HK-2 (cell line): ENCODE measurements at regions not wholly inside any gene's neighbourhood (a gene's known extent, or its start where the extent isn't known, plus 50 kb on each side); places are given as distances from the start of the nearest gene placed in this dataset.
A peak's percentile ranks its signal among the peaks of the same experiment; 100 is the strongest.

Experiments
- DNase-seq: peaks from one replicate; pipeline ENCODE4 v3.0.0-alpha.2; 2018; ENCODE audit not compliant: unreplicated experiment

DNA sequence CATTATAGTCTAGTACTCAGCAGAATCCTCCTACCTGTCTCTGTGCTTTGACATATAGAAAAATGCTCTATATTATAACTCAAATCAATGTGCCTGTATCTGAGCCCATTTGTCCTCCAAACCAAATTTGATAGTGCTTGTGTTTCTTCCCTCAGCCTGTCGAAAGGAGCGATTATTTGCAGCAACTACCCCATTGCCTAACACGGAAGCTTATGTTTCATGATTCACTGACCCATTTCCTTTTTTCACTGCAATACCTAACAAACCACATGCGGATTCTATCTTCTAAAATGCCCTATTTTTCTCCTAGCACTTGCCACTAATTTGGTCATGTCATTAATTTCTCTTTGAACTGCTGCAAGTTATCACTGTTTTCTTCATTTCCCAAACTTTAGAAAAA lies 1220.6 kb upstream of the CADM2 start:
- no peak for DNase-seq

DNA sequence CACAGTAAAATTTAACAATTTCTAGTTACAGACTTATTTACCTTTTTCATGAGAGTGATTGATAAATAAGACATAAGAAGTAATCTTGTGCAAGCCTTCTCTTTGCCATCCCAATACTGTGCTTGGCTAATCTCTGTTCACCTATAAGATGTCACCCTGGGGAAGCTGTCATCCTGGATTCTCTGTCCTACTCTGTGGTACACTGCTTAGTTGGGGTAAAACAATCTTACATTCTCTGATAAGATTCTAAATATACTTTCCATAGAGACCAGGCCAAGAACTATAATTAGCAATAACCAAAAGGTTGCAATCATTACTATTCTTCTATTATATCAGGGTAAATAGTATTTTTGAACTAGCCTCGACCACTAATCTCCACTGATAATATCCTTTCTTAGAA lies 1218.3 kb upstream of the CADM2 start:
- DNase-seq: no peak

DNA sequence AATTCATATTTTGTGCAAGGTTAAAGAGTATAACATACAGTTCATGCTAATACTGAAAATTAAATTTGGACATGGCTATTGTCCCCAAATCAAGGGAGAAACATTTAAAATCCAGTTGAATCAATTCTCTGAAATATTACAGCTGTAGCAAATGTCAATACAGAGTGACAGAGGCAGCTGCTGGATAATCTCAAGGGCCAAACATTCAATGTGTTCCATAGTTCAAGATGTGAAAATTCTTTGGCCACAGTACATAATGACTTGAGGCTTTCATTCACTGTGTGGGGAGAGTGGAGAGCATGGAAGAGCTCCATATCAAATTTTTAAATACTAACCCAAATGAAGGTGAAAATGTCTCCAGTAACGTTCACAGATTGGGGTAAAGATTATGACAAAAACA lies 1192.8 kb upstream of the CADM2 start:
- no peak for DNase-seq

DNA sequence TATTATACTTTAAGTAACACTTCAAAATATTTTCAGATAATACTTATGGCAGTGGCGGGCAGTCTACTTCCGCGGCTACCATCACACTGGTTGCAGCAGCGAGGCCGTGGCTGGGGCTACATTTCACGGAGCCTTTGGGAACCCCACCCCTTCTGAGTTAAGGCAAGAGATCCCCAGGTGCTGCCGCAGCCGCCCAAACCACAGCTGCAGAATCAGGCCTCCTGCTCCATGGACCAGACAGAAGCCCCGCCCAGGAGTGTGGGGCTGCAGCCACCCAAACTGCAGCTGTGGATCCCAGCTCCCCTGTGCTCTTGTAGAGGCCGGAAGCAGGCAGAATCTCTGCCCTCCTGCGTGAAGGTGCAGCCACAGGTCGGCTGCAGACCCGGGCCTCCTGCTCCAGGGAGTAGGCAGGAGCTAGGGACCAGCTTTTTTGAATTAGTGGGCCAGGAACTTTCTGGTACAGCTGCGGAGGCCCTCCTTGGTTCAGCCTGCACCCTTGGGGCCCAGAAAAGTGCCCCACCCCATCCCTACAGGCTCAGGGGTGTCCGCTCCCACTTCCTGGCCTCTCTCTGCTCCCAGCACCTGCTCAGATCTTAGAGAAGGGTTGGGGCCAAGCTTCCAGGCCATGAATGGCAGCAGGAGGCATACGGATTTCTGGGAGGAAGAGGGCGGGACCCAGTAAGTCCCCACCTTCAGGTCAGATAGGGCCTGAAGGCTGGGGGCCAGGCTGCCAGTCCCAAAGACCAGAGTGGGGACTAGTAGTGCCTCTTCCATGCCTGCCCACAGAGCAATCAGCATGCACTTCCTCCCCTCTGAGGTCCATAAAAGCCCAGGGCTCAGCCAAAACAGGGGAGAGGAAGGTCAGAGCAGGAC lies 1188.8 kb upstream of the CADM2 start:
- DNase-seq: no peak

DNA sequence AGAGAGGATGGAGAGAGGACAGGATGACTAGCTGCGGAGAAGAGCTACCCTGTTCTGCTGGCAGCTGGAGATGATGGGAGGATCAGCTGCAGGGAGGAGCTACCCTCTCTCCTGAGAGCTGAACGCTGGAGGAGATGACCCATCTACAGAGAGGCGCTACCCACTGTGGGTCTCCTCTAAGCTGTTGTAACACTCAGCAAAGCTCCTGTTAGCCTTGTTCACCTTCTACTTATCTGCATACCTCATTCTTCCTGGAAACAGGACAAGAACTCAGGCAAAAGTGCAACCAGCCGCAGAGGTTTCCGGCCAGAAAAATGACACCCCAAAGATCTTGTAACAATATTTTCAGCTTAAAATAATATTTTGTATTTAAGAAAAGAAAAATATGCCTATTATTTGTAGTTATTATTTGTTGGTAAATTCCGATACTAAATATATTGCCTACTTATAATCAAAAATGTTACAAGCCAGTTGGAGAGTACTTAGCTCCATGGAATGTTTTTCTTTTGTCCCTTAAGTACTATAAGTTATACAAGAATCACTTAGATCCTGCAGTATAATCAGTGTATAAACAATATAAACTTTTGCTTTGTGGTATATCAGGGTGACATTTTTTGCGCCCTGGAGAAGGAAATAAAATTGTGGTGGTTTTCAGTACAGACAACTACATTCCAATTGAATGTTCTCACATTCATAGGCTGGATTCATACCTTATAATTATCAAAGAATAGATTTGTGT lies 1188.0 kb upstream of the CADM2 start:
- DNase-seq: no peak

DNA sequence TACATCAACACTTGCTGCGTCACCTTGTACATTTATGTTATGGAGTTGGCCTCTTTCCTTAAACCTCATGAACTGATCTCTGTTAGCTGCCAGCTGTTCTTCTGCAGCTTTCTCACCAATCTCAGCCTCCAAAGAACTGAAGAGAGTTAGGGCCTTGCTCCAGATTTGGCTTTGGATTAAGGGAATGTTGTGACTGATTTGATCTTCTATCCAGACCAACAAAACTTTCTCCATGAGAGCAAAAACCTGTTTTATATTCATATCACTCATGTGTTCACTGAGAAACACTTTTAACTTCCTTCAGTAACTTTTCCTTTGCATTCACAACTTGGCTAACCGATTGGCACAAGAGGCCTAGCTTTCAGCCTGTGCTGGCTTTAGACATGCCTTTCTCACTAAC lies 1156.0 kb upstream of the CADM2 start:
- DNase-seq: no peak

DNA sequence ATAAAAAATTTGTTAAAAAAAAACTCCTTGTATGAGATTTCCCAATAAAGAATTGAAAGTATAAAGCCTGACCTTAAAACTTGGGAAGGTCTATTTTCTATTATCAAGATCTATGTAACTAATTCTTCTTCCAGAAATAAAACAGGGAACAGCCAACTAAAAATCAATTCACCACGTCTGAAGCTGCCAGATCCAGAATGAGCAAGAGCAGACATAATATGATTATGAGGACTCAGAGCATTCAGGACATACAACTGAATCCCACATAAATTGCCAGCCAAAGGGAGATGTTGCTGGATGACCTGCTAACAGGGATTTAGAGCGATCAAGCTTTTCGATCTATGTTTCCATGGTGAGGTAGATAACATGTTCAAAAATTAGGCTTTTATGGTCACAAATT lies 1151.3 kb upstream of the CADM2 start:
- no peak for DNase-seq

DNA sequence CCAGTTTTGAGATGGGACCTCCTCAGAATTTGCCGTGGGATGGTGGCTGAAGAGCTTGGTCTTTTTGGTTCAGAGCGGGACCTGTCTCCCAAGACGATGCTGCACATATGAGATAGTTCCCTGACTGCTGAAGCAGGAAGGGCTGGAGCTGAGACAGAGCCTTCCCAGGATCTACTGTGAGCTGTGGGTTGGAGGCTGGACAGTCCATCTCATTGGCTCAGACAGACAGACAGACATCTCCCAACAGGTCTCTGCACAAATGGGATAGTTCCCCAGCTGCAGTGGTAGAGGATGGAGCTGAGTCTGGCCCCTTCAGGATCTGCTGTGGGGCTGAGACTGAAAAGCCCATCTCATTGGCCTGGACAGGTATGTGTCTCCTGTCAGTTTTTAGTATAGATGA lies 1145.6 kb upstream of the CADM2 start:
- DNase-seq: no peak

DNA sequence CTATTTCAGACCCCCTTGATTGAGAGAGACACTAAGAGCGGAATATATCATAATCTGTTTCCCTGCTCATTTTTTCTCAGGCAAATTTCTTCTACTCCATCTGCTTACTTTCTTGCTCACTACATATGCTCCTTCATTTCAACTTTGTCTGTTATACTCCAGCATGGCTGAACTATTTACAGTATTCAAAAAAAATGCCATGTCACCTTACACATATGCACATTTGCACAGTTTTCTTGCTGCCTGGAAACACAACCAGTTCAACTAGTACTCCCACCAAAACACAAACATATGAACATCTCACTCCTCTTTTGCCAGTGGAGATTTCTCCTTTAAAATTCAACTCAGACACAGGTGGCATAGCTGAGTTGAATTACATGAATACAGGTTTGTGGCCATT lies 1142.1 kb upstream of the CADM2 start:
- DNase-seq: no peak

DNA sequence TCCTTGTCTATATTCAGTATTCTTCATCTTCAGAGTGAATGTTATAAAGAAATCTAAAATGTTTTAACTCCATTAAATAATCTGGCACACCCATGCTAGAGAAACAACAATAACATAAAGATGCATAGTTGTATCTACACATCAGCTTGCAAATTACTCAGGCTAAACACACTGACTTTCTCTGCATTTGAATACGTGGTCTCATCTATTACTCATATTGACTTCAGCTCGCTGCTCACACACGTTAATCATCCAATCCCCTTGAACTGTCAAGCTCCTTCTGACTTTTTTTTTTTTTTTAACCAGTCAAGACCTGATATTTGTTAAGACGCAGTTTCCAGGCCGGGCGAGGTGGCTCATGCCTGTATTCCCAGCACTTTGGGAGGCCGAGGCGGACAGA lies 1137.3 kb upstream of the CADM2 start:
- DNase-seq: no peak

DNA sequence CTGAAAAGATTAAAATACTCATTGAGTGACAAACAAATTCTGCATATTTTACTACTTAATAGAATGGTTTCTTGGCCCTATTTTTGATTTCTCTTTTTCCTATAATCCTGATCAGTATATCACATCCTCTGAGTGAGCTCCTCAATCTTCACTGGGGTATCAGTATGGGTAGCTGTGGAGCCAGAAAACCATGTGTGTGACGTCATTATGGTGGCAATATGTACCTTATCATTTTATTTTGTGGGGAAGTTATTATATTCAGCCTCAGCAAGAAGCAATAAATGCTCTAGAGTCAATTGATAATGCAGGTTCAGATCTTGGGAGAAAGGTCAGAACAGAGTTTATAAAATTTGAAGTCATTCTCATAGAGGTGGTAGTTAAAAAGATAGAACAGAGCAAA lies 1135.7 kb upstream of the CADM2 start:
- DNase-seq: no peak

DNA sequence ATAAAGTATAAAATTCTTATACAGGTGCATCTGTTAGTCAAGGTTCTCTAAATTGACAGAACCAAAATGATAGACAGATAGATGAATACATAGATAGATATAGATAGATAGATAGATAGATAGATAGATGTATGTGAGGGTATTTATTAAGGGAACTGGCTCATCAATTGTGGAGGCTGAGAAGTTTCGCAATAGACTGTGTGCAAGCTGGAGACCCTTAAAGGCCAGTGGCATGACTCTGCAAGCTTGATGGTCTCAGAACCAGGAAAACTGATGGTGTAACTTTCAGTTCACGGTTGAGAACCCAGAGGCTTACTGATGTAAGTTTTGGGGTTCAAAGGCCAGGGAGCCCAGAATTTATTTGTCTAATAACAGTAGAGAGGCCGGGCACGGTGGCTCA lies 1123.7 kb upstream of the CADM2 start:
- no peak for DNase-seq

DNA sequence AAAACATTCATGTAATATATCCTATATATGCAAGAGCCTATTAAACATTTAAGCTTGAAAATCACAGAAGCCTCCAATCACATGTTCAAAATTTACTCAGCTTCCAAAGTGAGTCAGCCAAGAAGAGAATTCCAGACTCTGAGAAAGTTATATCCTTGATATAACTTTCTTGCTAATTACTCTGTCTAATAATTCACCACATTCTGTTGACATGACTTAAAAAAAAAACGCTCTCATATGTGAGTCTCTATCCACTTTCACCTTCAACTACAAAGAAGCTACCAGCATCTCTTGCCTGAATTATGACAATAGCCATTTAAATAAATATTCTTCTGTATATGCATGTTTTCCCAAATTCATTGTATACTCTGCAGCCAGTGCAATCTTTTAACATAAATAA lies 1116.3 kb upstream of the CADM2 start:
- no peak for DNase-seq

DNA sequence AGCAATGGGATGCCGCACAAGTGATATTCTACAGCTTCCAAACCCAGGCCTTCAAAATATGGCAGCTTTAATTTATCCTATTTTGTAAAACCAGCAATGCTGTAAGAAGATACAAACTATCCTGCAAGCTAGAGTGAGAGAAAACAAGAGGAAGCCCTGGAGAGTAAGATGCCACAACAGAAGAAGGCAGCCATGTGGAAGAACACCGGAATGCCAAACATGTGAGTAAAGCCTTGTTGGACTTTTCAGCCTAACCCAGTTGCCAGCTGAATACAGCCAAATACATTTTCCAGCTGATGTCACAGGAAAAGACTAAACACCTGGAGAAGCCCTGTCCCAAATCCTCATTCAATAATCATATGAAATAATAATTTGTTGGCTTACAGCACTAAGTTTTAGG lies 1115.1 kb upstream of the CADM2 start:
- DNase-seq: peak; percentile 16

DNA sequence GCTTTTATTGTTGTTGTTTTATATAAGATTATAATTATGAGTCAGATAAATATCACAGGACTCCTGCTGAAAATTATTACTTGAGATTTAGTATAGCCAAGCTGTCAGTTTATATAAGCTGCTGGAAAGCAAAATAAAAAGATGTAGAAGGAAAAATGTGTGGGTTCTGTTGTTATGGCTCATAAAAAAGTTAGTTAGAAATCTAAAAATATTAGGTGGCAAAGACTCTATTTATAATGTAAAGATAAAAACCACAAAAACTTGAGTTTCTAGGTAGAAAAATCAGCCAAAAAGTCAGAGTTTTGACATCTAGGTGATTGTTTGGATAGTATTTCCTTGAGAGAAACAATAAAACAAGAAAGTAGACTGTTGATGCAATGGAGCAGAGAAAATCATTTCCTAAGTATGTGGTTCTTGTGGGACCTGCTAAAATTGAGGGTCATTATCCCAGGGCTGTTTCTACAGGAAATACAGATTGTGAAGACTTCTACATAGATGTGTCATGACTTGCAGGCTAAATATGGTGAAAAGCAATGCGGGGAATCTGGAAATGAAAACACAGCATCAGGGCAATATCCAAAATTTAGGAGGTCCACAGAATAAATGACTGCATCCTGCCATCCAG lies 1109.6 kb upstream of the CADM2 start:
- DNase-seq: no peak

DNA sequence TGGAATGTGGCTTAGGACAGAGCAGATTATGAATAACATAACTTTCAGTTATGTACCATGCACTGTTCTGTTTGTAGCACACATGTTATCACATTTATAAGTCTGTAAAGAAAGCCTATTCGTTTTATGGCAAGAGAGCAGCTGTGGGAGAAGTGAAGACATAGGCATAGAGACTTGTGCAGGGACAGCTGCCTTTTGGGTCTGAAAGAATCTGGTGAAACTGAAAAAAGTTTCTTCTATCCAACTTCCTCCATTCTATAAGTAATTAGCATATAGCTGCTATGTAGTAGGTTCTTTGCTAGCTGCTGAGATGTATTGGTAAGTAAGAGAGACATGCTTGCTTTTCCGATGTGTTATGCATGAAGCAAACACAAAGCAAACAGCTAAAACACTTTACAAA lies 1095.4 kb upstream of the CADM2 start:
- no peak for DNase-seq

DNA sequence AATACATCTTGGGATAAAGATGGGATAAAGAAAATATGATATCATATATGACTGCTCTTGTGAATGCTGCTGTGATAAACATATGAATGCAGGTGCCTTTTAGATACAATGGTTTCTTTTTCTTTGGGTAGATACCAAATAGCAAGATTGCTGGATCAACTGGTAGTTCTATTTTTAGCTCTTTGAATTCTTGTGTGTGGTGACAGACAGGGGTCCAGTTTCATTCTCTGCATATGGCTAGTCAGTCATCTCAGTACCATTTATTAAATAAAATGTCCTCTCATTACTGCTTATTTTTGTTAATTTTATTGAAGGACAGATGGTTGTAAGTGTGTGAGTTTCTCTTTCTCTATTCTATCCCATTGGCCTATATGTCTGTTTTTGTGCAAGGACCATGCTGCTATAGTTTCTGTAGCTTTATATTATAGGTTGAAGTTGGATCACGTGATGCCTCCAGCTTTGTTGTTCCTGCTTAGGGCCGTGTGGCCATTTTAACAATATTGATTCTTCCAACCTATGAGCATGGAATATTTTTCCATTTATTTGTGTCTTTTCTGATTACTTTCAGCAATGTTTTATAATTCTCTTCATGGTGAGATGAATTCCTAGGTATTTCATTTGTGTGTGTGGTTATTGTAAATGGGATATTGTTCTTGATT lies 1089.8 kb upstream of the CADM2 start:
- DNase-seq: no peak

DNA sequence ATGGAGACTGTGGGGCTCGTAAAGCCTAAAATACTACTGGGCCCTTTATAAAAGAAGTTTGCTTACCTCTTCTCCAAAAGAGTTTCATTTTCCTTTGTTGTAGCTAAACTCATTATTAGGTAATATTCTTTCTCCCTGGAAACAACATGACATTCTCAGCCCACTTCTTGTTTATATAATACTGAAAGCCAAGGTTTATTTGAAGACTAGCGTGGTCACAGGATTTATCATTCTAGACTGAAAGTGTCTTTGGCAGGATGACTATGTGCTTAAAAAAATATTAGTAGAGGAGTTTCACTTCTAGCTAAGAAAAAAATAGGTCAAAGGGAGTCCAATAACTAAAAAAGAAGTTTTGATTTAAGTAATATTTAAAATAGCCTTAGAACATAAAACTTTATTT lies 1085.2 kb upstream of the CADM2 start:
- no peak for DNase-seq

DNA sequence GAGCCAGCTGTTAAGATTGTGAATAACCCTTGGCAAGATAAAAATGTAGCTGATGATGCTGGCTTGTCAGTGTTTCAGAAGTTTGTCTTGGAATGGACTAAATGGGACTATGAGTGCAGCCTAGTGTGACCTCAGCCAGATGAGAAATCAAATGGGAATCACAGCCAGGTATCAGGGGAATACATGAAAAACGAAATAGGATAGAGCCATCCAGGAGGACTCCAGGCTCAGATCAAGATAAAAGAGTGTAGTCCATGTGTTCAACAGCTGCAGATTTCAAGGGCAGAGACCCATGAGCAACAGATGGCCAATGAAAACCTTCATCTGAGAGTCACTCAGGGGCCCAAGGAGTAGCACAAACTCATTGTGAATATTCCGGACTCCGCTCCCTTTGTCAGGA lies 1080.9 kb upstream of the CADM2 start:
- DNase-seq: no peak

DNA sequence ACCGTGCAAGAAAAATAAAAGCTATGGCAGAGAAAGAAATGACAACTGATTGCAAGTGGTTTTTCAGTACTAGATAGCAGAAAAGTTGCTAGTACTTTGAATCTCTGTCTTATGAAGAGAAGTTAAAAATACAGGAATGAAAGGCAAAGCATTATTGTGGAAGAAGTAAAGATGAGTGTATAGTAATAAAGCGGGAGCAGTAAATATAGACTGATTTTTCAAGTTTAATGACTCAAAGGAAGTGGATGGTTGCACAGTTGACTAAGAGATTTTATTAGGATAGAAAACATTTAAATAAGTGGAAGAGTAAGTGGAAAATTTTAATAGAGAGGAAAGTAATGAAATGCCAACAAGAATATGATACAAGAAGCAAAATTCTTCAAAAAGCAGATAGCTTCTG lies 1076.1 kb upstream of the CADM2 start:
- DNase-seq: no peak

DNA sequence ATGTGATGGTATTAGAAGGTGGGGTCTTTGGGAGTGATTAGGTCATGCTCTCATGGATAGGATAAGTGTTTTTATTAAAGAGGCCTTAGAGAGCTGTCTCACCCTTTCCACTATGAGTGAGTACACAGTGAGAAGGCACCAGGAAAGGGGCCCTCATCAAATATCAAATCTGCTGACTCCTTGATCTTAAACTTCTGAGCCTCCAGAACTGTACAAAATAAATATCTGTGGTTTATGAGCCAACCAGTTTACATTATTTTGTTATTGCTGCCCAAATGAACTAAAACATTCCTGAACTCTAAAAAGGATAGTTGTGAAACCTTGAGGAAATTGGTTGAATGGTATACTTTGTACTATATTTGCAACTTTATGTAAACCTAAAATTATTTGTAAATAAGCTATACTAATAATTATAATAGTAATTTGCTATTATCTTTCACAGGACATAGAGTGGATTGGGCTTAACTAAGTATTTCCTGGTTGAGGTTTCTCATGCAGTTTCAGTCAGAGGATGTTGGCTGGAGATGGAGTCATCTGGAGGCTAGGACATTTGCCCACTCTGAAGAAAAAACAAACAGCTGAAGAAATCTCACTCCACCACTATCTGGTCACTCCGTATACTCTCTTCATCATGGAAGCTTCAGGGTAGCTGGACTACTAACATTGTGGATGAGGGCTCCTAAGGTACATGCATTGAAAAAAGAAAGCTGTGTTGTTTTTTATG lies 1068.6 kb upstream of the CADM2 start:
- DNase-seq: no peak

DNA sequence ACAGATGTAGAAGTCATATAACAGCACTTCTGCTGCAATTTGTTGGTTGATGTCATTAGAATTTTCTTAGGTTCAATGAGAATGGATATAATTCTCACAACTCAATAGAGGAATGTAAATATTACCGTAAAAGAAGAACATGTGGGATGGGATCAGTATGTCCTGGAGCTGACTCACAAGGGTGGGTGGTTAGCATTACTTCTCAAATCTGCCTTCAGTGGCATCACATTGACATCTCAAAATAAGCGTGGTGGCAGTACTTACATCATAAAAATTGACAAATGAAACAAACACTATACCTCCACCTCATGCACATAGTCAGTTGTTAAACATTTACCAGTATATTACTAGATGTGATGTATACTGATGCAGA lies 1068.0 kb upstream of the CADM2 start:
- no peak for DNase-seq
